Neural cell (in vitro differentiated cells): ENCODE measurements at regions not wholly inside any gene's neighbourhood (a gene's known extent, or its start where the extent isn't known, plus 50 kb on each side); places are given as distances from the start of the nearest gene placed in this dataset.

ENCODE experiments used
- H2AFZ ChIP-seq: fragments of 200-600, 300-800 bp; sonication (generic), shearing (Covaris generic); 2 replicates; pipeline ENCODE4 v1.6.0; 2014; ENCODE audit warnings: low read depth, mild to moderate bottlenecking, antibody characterized with exemption, low read length, moderate library complexity
- H3F3A ChIP-seq: fragments of 200-600 bp; shearing (Covaris generic); 2 replicates; pipeline ENCODE4 v1.6.1; 2016; ENCODE audit warnings: mild to moderate bottlenecking, moderate library complexity, mixed read lengths, antibody characterized with exemption, low read length; ENCODE audit not compliant: insufficient read depth, poor library complexity, severe bottlenecking
- H3K27ac ChIP-seq: fragments of 200-600, 300-800 bp; sonication (generic), shearing (Covaris generic); 2 replicates; pipeline ENCODE4 v1.5.1; 2014; ENCODE audit warnings: mild to moderate bottlenecking, low read length, moderate library complexity
- H3K27me3 ChIP-seq: fragments of 300-800, 200-600 bp; sonication (generic), shearing (Covaris generic); 2 replicates; pipeline ENCODE4 v1.6.0; 2014; ENCODE audit warnings: mild to moderate bottlenecking, low read depth, low read length, moderate library complexity; ENCODE audit not compliant: insufficient read depth
- H3K36me3 ChIP-seq: fragments of 300-800, 200-600 bp; sonication (generic), shearing (Covaris generic); 2 replicates; pipeline ENCODE4 v1.5.1; 2014; ENCODE audit warnings: mild to moderate bottlenecking, antibody characterized with exemption, low read length, moderate library complexity; ENCODE audit not compliant: insufficient read depth
- H3K4me2 ChIP-seq: fragments of 300-800, 200-600 bp; sonication (generic), shearing (Covaris generic); 2 replicates; pipeline ENCODE4 v1.6.0; 2014; ENCODE audit warnings: mild to moderate bottlenecking, low read length
- H3K4me3 ChIP-seq: fragments of 300-800, 200-600 bp; sonication (generic), shearing (Covaris generic); 2 replicates; pipeline ENCODE4 v1.5.1; 2014; ENCODE audit warnings: mild to moderate bottlenecking, low read length, moderate library complexity
- H3K79me2 ChIP-seq: fragments of 200-600 bp; shearing (Covaris generic); replicated peaks from 2 replicates; pipeline ENCODE4 v1.6.0; 2014; ENCODE audit warnings: mild to moderate bottlenecking, low read length, moderate library complexity; ENCODE audit not compliant: insufficient read depth
- H3K9ac ChIP-seq: fragments of 300-800, 200-600 bp; sonication (generic), shearing (Covaris generic); 2 replicates; pipeline ENCODE4 v1.6.1; 2016; ENCODE audit warnings: mild to moderate bottlenecking, low read length, mixed read lengths
- H3K9me2 ChIP-seq: fragments of 200-600 bp; shearing (Covaris generic); 2 replicates; pipeline ENCODE4 v1.6.1; 2016; ENCODE audit warnings: mild to moderate bottlenecking, low read length, mixed read lengths; ENCODE audit not compliant: insufficient read depth
- H3K9me3 ChIP-seq: fragments of 200-600, 300-800 bp; sonication (generic), shearing (Covaris generic); 2 replicates; pipeline ENCODE4 v1.6.1; 2016; ENCODE audit warnings: mild to moderate bottlenecking, mixed run types, low read length, moderate library complexity, mixed read lengths
- H4K20me1 ChIP-seq: fragments of 200-600 bp; shearing (Covaris generic); 2 replicates; pipeline ENCODE4 v1.6.1; 2016; ENCODE audit warnings: mild to moderate bottlenecking, mixed run types; ENCODE audit not compliant: insufficient read depth
- CTCF ChIP-seq: fragments of 450-650 bp; IDR thresholded peaks from 2 replicates; pipeline ENCODE4 v1.5.1; 2014; ENCODE audit warnings: antibody characterized with exemption, mild to moderate bottlenecking, moderate library complexity; ENCODE audit not compliant: poor library complexity, severe bottlenecking
- EP300 ChIP-seq: fragments of 450-650 bp; conservative IDR thresholded peaks from 2 replicates; pipeline ENCODE4 v1.6.1; 2014; ENCODE audit warnings: antibody characterized with exemption, mild to moderate bottlenecking, moderate library complexity; ENCODE audit not compliant: poor library complexity, severe bottlenecking
- EZH2 ChIP-seq: fragments of 200-600, 300-800 bp; shearing (Covaris generic), sonication (generic); IDR thresholded peaks from 2 replicates; pipeline ENCODE4 v1.6.1; 2014; ENCODE audit warnings: antibody characterized with exemption, low read length, borderline replicate concordance, mild to moderate bottlenecking; ENCODE audit not compliant: insufficient read depth, poor library complexity, severe bottlenecking
- MXI1 ChIP-seq: fragments of 450-650 bp; conservative IDR thresholded peaks from 2 replicates; pipeline ENCODE4 v1.6.1; 2014; ENCODE audit warnings: antibody characterized with exemption, mild to moderate bottlenecking; ENCODE audit not compliant: poor library complexity, severe bottlenecking
- POLR2AphosphoS5 ChIP-seq: IDR thresholded peaks from 2 replicates; pipeline ENCODE4 v1.6.1; 2012
- RAD21 ChIP-seq: fragments of 450-650 bp; conservative IDR thresholded peaks from 2 replicates; pipeline ENCODE4 v1.6.1; 2014; ENCODE audit warnings: antibody characterized with exemption, mild to moderate bottlenecking, moderate library complexity
- REST ChIP-seq: IDR thresholded peaks from 2 replicates; pipeline ENCODE4 v1.6.1; 2012; ENCODE audit warnings: borderline replicate concordance
- SMC3 ChIP-seq: fragments of 450-650 bp; conservative IDR thresholded peaks from 2 replicates; pipeline ENCODE4 v1.6.1; 2014; ENCODE audit warnings: antibody characterized with exemption, mild to moderate bottlenecking, moderate library complexity; ENCODE audit not compliant: poor library complexity
- TAF1 ChIP-seq: IDR thresholded peaks from 2 replicates; pipeline ENCODE4 v1.6.1; 2012; ENCODE audit warnings: low read depth

- H3K79me2 ChIP-seq: no peaks in the 10 kb centered on the region
- TF ChIP-seq MXI1 (no peak), RAD21 (no peak)
- H3K9me2 ChIP-seq: no peaks in the 10 kb centered on the region
- H3K9ac ChIP-seq: no peak overlapping the region
- H3K36me3 ChIP-seq: no peaks in the 10 kb centered on the region
- no peak overlapping the region for H3K4me3 ChIP-seq
- H4K20me1 ChIP-seq: no peaks in the 10 kb centered on the region
- H2AFZ ChIP-seq: no peak overlapping the region
- no peaks in the 10 kb centered on the region for H3F3A ChIP-seq
- no peak overlapping the region for H3K4me2 ChIP-seq
- no peaks in the 10 kb centered on the region for H3K27me3 ChIP-seq
- no peak overlapping the region for H3K27ac ChIP-seq
- H3K9me3 ChIP-seq: no peaks in the 10 kb centered on the region
These were observed 220.0 kb upstream of the JADE1 start for GRCh38 chr4:128589384-128589965.

- Histone ChIP-seq H3K79me2 (no peaks in the 10 kb centered on the region), H3K9me3 (no peaks in the 10 kb centered on the region), H3K4me2 (no peak overlapping the region), H3K36me3 (no peaks in the 10 kb centered on the region), H3K9me2 (no peaks in the 10 kb centered on the region), H3K9ac (no peak overlapping the region), H2AFZ (no peak overlapping the region), H4K20me1 (no peaks in the 10 kb centered on the region), H3K27me3 (no peaks in the 10 kb centered on the region), H3F3A (no peaks in the 10 kb centered on the region), H3K27ac (no peak overlapping the region), H3K4me3 (no peak overlapping the region)
- TF ChIP-seq EP300: no peak
- no peak for TF ChIP-seq SMC3
- no peak for TF ChIP-seq RAD21
- TF ChIP-seq EZH2: no peak
- no peak for TF ChIP-seq MXI1
These were observed 222.1 kb upstream of the JADE1 start for GRCh38 chr4:128587382-128587781.

GRCh38 chr4:128583753-128584712 is 225.5 kb upstream of the JADE1 start:
- no peak for TF ChIP-seq POLR2AphosphoS5
- no peak for TF ChIP-seq EP300
- no peak for TF ChIP-seq CTCF
- no peak for TF ChIP-seq REST
- no peak for TF ChIP-seq TAF1
- no peak for TF ChIP-seq RAD21
- no peaks in the 10 kb centered on the region for H3K27me3 ChIP-seq
- no peak overlapping the region for H3K4me3 ChIP-seq
- no peaks in the 10 kb centered on the region for H4K20me1 ChIP-seq
- H3K27ac ChIP-seq: no peak overlapping the region
- H3K79me2 ChIP-seq: no peaks in the 10 kb centered on the region
- no peaks in the 10 kb centered on the region for H3K9me3 ChIP-seq
- no peaks in the 10 kb centered on the region for H3K36me3 ChIP-seq
- no peak overlapping the region for H3K4me2 ChIP-seq
- no peak overlapping the region for H3K9ac ChIP-seq
- H3F3A ChIP-seq: no peaks in the 10 kb centered on the region
- no peak overlapping the region for H2AFZ ChIP-seq
- no peaks in the 10 kb centered on the region for H3K9me2 ChIP-seq
